NCI-H82 treated with DMSO at 0.1 percent for 48 hours (cell line): ENCODE measurements at regions not wholly inside any gene's neighbourhood (a gene's known extent, or its start where the extent isn't known, plus 50 kb on each side); places are given as distances from the start of the nearest gene placed in this dataset.

Experiments used
- DNase-seq: peaks from one replicate; lab custom pipeline; 2025; ENCODE audit not compliant: unreplicated experiment; lab: John Stamatoyannopoulos, UW

GRCh38 chr15:98412852-98413251 lies 235.5 kb upstream of the IGF1R start:
- DNase-seq, result no peak

GRCh38 chr15:98413933-98414546 lies 234.3 kb upstream of the IGF1R start:
- no peak for DNase-seq

- no peak for DNase-seq
Measured at GRCh38 chr15:98416222-98416855, 232.0 kb upstream of the IGF1R start.

GRCh38 chr15:98417346-98417745 lies 231.0 kb upstream of the IGF1R start:
- DNase-seq, result no peak

- no peak for DNase-seq
Measured at GRCh38 chr15:98418122-98418521, 230.2 kb upstream of the IGF1R start.

GRCh38 chr15:98419173-98419780 lies 229.1 kb upstream of the IGF1R start:
- DNase-seq, result no peak

GRCh38 chr15:98420837-98421236 lies 227.5 kb upstream of the IGF1R start:
- DNase-seq, result no peak

GRCh38 chr15:98421419-98422129 lies 226.8 kb upstream of the IGF1R start:
- peak; percentile 14 for DNase-seq

- DNase-seq, result no peak
Measured at GRCh38 chr15:98422130-98422478, 226.2 kb upstream of the IGF1R start.

GRCh38 chr15:98425173-98425572 lies 223.2 kb upstream of the IGF1R start:
- no peak for DNase-seq

- DNase-seq, result no peak
Measured at GRCh38 chr15:98427321-98427720, 221.0 kb upstream of the IGF1R start.

GRCh38 chr15:98428253-98428989 lies 219.9 kb upstream of the IGF1R start:
- DNase-seq, result no peak

GRCh38 chr15:98431171-98431570 lies 217.2 kb upstream of the IGF1R start:
- no peak for DNase-seq

- DNase-seq, result no peak
Measured at GRCh38 chr15:98433346-98433745, 215.0 kb upstream of the IGF1R start.

- no peak for DNase-seq
Measured at GRCh38 chr15:98433856-98434255, 214.5 kb upstream of the IGF1R start.

- DNase-seq, result no peak
Measured at GRCh38 chr15:98437752-98438151, 210.6 kb upstream of the IGF1R start.

GRCh38 chr15:98438326-98438725 lies 210.0 kb upstream of the IGF1R start:
- no peak for DNase-seq

- no peak for DNase-seq
Measured at GRCh38 chr15:98438907-98439306, 209.4 kb upstream of the IGF1R start.

GRCh38 chr15:98439523-98439942 lies 208.8 kb upstream of the IGF1R start:
- no peak for DNase-seq

GRCh38 chr15:98440917-98441316 lies 207.4 kb upstream of the IGF1R start:
- no peak for DNase-seq

- no peak for DNase-seq
Measured at GRCh38 chr15:98441599-98441998, 206.7 kb upstream of the IGF1R start.
